Right hindlimb (tissue), 1 donor: ENCODE measurements at regions not wholly inside any gene's neighbourhood (a gene's known extent, or its start where the extent isn't known, plus 50 kb on each side); places are given as distances from the start of the nearest gene placed in this dataset.

Experiments used
- DNase-seq: peaks from one replicate; pipeline ENCODE4 v3.0.0-alpha.2; 2018

DNA sequence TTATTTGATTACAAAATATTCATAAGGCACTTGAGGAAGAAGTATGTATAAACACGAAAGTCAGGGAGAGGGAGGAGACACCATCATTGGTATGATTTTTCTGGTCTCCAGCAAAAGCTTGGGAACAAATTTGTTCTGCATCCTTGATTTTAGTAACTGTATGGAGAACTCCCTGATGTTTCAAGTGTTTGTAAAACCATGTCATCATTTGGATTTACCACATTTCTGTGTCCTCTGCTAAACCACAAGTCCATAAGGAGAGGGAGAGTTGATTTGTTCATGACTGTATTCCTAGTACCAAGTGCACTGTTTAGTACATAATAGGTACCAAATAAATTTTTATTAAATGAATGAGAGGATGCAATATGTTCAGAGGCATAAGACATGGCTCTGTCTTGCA lies 181.1 kb downstream of the BTG1 start:
- DNase-seq, result no peak

DNA sequence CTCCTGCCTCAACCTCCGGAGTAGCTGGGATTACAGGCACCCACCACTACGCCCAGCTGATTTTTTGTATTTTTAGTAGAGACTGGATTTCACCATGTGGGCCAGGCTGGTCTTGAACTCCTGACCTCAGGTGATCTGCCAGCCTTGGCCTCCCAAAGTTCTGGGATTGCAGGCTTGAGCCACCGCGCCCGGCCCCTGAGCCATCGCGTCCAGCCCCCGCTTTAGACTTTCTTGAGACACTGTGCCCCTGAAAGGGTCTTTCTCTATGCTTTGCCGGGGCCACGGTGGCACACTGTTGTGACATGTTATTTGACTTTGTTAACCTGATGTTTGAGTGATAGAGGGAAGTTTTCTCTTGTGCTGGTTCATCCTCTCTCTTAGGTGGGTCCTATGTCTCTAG lies 186.4 kb downstream of the BTG1 start:
- no peak for DNase-seq

DNA sequence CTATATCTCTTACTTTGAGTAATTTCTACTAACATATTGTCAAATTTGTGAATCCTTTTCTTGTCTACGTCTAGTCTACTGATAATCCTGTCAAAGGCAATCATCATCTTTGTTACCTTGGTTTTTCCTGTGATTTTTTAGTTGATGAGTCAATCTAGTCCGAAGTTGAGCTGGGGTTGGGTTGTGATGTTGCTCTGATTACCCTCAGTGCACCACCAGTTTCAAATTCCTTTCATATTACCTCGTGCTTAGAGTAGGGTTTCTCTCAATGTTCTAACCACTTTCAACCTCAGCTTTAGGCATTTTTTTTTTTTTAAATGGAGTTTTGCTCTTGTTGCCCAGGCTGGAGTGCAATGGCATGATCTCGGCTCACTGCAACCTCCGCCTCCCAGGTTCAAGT lies 186.8 kb downstream of the BTG1 start:
- no peak for DNase-seq

DNA sequence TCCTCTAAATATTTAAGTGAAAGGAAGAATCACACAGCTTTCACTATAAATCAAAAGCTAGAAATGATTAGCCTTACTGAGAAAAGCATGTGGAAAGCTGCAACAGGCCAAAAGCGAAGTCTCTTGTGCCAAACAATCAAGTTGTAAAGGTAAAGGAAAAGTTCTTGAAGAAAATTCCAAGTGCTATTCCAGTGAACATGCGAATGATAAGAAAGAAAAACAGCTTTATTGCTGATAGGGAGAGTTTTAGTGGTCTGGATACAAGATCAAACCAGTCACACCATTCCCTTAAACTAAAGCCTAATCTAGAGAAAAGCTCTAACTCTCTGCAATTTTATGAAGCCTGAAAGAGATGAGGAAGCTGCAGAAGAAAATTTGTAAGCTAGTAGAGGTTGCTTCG lies 190.9 kb downstream of the BTG1 start:
- no peak for DNase-seq

DNA sequence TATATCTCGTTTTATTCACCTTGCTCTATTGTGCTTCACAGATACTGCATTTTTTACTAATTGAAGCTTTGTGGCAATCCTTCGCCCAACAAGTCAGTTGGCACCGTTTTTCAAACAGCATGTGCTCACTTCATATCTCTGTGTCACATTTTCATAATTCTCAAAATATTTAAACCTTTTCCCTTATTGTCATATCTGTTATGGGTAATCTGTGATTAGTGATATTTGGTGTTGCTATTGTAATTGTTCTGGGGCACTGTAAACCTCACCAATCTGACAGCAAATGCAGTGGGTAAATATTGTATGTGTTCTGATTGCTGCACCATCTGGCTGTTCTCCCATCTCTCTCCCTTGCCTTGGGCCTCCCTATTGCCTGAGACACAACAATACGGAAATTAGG lies 191.3 kb downstream of the BTG1 start:
- DNase-seq, result no peak

DNA sequence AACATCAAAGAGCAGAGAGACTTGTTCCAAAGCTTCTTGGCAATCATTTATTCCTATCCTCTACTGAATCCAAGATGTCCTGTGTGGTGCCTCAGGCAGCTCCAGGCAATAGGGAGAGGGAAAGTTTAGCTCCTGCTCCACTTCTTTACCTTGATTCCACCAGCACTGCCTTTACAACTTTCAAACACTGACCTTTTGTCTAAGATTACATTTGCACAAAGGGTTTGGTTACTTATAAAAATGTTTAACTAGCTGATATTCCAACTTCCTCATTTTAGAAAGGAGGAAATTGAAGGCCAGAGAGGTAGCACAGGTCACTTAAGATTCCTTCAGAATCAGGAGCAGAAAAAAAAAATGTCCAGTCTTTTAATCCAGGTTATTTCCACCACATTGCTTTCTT lies 192.7 kb downstream of the BTG1 start:
- no peak for DNase-seq

DNA sequence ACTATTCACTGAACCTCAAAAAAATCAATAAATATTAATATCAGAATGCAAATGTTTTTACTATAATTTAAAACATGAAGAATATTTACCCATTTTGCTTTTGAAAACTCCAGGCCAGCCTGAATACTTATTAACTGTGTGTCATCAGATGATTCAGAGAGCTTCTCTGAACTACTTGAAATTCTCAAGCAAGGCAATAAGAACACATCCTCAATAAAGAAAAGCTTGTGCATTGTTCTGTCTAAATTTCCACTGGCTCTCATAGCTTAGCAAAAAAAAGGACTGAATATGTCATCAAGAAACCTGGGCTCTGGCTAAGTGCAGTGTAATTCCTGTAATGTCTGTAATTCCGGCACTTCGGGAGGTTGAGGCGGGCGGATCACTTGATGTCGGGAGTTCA lies 194.1 kb downstream of the BTG1 start:
- no peak for DNase-seq

DNA sequence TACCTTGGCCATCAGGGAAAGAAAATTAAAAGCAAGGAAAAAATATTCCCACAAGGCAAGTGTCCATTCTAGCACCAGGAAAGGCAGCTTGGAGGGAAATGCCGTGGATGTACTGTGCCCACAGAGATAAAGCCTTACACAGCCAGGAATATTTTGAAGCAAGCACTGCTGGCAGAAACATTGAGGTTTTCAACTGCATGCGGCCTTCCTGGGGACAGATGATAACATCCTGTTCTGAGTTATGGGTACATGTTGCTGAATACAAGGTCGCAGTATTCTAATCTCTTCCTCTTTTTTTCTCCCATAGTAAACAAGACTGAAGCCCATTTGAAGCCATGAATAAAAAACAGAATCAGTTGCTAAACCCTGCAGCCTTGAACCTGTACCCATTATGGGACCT lies 197.1 kb downstream of the BTG1 start:
- no peak for DNase-seq

DNA sequence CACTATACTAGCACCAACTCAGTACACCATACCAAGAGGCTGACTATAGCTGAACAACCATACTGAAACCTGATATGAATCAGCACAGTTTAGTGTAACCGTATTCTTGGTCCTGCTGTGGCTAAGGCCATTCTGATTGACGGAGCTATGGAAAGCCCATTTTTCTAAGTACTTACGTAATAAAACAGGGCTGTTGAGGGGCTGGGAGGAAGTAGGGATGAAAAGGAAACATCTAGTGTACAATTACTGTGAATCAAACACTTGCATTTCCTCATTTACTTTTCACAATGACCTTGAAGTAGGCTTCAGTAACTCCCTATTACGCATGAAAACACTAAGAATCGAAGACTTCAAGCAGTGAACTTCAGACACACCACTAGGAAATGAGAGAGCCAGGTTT lies 198.2 kb downstream of the BTG1 start:
- no peak for DNase-seq

DNA sequence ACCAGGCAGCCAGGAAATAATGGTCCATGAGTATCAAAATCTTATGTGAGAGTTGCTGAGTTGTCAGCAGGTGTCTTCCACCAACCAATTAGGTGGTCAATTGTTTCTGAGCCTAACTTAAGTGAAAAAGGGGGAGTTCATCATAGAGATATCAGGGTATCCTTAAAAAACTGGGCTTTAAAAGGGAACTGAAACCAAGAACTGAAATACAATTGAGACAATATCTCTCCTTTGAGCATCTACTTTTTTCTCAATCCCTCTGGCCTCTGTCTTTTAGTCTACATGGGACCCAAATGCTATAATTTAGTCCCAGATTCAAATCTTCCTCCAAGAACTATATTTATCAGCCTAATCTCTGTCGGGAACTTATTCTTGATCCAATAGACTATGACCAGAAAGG lies 201.0 kb downstream of the BTG1 start:
- DNase-seq, result no peak

DNA sequence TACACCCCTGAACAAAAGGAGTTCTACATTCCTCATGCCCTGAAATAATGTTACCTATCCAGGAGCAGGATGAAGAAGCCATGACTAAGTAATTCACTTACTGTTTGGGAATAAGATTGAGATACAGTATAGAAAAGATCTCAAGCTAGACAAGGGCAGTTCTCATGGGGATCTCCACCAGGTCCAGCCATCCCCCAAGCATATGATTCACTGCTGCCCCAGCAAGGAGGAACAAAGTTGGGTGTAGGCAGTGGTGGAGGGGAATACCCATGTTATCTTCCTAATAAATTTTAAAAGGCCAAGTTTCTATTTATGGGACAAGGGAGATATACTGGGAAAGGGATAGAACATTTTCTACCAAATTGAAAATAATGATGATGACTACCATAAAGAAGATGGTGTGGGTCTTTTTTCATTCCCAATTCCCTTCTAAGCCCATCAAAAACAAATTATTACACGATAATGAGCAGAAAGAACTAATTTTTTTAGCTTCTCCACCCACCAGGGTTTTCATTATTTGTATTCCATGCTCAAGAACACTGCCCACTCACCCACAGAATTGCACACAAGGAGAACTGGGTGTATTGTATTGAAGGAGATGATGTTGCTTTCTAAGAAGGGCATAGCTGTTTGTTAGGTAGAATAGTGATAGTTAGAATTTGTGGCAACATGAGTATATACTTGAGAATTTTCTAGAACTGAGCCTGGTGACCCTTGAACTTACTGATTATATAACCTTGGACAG lies 204.6 kb downstream of the BTG1 start:
- no peak for DNase-seq

DNA sequence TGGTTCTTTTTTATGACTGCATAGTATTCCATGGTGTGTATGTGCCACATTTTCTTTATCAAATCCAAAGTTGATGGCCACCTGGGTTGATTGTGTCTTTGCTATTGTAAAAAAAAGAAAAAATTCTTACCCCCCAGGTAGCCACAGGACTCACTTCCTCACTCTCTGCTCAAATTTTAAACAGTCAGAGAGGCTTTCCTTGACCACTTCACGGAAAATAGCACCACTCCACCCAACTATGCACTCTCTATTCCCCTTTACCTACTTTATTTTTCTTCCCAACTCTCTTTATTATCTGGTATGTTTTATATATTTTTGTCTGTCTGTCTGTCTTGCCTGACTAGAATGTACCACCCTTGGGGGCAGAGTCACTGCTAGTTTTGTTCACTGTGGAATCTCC lies 205.3 kb downstream of the BTG1 start:
- DNase-seq, result no peak

DNA sequence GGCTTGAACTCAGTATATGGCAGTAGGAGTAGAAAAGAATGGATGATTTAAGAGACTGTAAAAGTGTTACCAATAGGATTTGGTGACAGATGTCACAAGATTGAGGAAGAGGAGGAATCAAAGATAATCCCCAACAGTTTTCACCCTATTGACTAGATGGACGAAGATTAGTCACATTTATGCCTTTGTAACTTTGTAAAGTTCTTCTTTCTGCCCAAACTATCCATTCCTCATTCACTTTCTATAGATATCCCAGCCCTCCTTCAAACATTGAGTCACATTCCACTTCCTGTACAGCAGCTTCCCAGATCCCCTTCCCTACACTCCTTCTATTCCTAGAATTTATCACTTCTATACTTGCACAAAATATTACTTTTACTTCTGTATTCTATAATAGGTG lies 207.9 kb downstream of the BTG1 start:
- DNase-seq, result no peak

DNA sequence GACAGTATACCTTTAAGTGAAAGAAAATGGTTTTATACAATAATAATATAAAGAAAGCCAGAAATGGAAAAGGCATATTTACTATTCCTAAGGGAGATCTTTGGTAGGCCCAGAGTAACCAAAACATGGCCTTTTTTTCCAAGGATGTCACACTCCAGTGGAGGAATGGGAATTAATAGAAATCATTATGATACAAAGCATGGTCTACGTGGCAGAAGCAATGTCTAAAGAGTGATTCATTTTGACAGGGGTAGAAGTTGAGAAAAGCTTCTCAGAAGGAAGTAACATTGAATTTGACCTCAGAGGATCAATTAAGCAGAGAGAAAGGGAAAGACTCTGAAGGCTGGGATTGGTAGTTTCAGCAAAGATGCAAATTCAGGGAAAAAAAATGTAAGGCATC lies 208.6 kb downstream of the BTG1 start:
- DNase-seq, result no peak

DNA sequence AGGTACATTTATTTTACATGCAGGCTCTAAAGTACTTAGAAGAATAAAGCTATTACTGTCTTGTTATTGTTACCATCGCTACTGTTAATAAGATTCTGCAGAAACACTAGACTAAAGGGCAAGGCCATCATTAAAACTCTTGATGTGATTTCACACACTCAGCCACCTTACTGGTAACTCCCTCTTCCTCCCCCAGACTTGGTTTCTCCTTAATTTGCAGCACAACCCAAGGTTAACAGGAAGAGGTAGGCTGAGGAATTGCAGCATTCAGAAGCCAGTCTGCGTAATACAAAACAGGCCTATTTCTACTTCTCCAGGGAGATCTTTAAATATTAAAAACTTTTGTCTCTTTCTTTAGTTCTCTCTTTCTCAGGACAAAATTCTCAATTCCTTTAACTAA lies 210.3 kb downstream of the BTG1 start:
- DNase-seq, result no peak

DNA sequence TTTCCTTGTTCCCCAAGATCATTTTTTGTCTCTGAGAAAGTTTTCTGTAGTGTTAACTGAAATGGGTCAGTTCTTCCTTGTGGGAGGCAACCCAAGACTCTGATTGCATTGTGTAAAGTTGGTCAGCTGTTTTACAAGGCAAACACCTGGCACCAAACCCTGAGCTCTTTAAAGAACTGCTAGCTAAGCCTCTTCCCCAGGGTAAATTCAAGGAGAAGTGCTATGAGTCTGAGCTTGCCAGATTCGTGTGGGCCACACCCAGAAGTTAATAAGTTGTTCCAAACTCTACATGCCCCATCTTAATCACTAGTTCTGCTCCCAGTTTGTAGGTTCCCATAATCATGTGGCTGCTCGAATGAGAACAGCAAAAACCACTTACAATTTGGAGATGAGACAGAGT lies 214.5 kb downstream of the BTG1 start:
- peak; percentile 29 for DNase-seq

DNA sequence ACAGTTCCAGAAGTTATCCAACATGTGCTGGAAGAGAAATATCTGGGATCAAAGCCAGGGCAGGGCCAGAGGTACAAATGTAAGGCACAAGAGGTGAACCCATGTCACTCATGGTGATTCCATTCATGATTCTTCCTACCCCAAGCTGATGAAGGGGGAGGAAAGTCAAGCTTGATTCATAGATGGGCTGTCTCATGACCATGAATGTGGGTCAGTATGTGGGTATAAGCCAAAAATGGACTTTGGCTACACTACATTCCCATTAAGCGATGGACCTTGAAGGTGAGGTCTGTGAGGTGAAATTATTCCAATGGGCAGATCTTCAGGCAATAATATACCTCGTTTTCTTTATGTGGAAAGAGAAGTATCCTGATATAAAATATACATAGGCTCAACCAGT lies 217.1 kb downstream of the BTG1 start:
- no peak for DNase-seq

DNA sequence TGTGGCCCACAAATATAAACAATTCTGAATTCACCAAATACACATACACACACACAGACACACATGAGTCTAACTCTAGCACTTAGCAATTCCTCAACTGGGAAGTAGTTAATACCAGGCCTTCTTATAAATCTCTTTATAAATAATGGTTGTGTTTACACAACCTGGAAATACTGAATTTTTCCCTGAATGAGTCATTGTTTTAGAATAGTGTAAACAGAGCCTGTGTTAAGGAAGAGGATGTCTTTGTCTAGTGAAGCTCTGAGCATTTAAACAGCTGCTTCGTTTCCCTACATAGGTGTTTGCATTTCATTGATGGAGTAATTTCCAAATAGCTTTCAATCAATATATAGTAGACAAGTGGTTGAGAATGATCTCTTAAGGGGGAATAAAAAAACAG lies 218.8 kb downstream of the BTG1 start:
- no peak for DNase-seq

DNA sequence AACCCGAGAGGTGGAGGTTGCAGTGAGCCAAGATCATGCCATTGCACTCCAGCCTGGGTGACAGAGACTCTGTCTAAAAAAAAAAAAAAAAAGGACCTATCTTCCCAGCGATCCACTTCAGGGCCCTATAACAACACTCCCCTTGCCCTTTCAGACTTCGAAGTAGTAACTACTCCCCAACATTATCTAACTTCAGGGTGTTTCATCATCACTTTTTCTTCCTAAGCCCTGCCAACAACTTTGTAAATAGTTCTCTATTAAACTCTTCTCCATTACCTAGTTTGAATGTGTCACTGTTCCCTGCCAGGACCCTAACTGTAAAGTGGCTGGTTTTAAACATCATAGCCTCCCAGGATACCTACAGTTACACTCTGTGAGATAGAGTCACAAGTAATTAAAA lies 220.8 kb downstream of the BTG1 start:
- DNase-seq, result no peak

DNA sequence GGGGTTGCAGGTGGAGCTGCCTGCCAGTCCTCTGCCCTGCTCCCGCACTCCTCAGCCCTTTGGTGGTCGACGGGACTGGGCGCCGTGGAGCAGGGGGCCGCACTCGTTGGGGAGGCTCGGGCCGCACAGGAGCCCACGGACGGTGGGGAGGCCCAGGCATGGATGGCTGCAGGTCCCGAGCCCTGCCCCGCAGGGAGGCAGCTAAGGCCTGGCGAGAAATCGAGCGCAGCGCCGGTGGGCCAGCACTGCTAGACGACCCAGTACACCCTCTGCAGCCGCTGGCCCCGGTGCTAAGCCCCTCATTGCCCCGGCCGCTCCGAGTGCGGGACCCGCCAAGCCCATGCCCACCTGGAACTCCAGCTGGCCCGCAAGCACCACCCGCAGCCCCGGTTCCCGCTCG lies 221.8 kb downstream of the BTG1 start:
- no peak for DNase-seq

DNA sequence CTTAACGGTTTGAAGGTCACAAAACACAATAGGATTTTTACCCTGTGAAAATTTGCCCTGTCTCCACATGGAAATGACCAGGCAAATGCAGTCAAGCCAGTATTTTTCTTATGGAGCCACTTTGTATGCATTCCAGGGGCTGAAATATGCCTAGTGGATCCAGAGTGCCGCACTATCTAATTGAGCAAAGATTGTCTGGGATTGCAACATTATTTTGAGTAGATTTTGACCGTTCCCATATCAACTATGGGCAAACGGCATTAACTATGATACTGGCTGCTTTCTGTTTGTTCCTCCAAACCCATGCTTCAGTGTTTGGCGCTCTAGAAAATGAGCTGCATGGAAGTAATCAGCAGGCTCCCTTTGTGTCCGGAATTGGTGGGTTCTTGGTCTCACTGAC lies 223.0 kb downstream of the BTG1 start:
- no peak for DNase-seq

DNA sequence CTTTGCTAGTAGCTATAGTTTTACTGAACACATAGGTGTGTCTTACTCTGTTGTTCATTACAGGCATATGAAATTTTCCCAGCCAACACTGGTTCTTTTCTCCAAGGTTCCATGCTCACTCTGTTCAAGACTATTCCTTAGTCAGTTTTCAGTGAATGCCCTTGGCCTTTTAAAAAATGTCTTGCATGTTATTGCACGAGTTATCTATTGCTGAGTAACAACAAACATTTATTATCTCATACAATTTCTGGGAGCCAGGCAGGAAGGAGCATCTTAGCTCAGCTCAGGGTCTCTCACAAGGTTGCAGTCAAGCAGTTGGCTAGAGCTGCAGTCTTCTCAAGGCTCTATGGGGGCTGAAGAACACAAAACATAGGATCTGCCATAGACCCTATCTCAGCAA lies 223.5 kb downstream of the BTG1 start:
- DNase-seq, result no peak

DNA sequence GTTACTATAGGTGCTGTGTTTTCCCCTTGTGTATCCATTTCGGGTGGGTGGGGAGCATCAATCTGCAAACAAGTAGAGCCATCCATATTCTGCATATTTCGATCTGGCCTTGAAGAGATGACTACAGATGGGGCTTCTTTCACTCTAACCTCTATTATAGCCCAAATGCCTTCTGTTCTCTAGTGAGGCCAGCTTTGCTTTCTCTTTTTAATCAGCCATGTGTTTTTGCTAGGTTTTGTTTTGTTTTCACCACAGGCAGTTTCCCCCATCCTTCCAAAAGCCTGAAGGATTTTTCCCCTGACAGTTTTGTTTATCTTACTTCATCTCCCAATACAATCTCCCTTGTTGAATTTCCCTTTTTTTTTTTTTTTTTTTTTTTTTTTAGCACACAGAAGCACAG lies 224.1 kb downstream of the BTG1 start:
- no peak for DNase-seq

DNA sequence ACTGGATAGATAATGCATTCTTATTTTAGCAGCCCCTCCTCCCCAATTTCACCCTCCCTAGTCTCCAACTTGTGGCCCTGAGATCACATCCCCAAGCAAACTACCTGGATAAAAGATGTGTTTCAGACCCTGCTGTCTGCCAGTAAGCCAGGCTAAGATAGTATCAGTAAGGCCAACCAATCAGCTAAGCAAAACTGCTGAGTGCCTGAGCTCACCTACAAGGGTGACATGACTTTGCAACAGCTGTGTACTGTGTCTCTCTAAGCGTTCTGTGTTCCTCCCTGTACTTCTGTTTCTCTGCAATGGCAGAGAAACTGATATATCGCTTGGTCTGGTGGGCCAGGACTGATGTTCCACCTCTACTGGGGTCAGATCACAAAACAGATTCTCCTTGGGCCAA lies 224.9 kb downstream of the BTG1 start:
- no peak for DNase-seq

DNA sequence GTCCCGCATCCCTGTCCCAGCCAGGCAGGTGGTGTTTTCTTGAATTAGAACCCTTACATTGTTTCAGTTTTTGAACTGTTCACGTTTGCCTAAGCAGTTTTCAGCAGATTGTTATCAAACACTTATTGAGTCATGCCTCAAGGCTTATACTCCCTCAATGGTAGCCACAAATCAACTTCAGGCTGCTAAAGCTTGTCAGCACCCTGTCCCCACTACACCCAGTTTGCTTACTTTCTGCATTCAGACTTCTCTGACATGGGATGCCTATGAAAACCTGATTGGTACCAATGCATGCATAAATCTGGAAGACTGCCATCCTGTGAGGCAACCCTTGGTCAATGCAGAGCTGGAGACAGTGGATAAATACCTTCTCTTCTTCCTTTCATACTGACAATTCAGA lies 225.4 kb downstream of the BTG1 start:
- no peak for DNase-seq

DNA sequence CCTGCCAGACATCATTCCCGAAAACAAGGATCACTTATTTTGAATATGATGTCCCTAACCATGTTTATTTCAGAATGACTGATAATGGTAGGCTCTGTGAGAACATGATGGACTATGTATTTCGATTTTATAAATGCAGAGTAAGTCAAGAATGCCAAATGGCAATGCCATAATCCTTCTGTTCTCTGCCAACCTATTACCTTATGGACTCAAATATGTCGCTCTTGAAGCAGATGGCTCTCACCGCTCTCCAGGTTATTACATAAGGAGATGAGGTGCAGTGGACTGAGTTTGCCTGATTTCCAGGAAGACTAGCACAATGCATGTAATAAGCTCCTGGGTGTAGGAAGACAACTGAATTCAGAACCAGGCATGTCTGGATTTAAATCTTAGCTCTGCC lies 227.2 kb downstream of the BTG1 start:
- no peak for DNase-seq
